Lower leg skin (tissue), 3 donors: ENCODE measurements at regions not wholly inside any gene's neighbourhood (a gene's known extent, or its start where the extent isn't known, plus 50 kb on each side); places are given as distances from the start of the nearest gene placed in this dataset.

Experiments used
- CTCF ChIP-seq, 3 donors: fragments of 450-650 bp; IDR thresholded peaks; one replicate each; pipeline ENCODE4 v1.5.1; 2016; ENCODE audit warnings: antibody characterized with exemption in 3 of 3, mild to moderate bottlenecking in 3 of 3, moderate library complexity in 2 of 3
- POLR2A ChIP-seq, 2 donors: fragments of 450-650 bp; IDR thresholded peaks; one replicate each; pipeline ENCODE4 v1.6.1; 2016 to 2017; ENCODE audit warnings: antibody characterized with exemption in 2 of 2, mild to moderate bottlenecking in 1 of 2, moderate library complexity in 1 of 2

GRCh38 chr1:38353956-38354355 lies 307.4 kb upstream of the POU3F1 start:
- TF ChIP-seq POLR2A (IDR thresholded peaks at IDR 0.05): no peak
- no peak for TF ChIP-seq CTCF (IDR thresholded peaks at IDR 0.05)
